ENCODE measurements at regions not wholly inside any gene's neighbourhood (a gene's known extent, or its start where the extent isn't known, plus 50 kb on each side); places are given as distances from the start of the nearest gene placed in this dataset.

DNA sequence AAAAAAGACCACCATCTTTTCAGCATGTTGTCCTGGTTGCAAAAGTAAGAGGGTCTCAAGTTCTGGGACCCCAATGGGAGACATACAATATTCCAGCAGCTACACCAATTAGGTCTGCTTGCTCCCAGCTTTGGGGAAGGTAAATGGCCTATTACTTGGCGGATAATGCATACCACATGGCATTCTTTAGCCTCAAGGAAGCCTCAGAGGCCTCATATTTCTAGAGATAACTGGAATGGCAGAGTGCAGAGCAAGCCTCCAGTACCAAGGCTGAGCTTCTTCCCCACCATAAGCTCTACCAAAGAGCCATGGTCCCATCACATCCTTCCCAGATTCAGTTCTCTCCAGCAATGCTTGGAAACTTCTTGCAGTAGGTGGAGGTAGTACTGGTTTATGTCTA, 493.8 kb downstream of the SHQ1 start:
- Histone ChIP-seq H3K4me3 (no peak overlapping the region), H3K9me3 (no peaks in the 10 kb centered on the region), H3K36me3 (ENCODE audit: low read depth, missing control alignments) (no peaks in the 10 kb centered on the region), H3K4me1 (no peaks in the 10 kb centered on the region), H3K27me3 (no peaks in the 10 kb centered on the region), H3K27ac (no peak overlapping the region)
- WGBS, 2 donors: 92 to 94% methylated on average over 1 of the region's 1 CpG
- intact Hi-C loops (cut with DNase I; ENCODE audit: low total_unique reads): no loop called here
- no peak for DNase-seq
- TF ChIP-seq POLR2A (IDR thresholded peaks at IDR 0.05): no peak
- TF ChIP-seq, protein P1, sequence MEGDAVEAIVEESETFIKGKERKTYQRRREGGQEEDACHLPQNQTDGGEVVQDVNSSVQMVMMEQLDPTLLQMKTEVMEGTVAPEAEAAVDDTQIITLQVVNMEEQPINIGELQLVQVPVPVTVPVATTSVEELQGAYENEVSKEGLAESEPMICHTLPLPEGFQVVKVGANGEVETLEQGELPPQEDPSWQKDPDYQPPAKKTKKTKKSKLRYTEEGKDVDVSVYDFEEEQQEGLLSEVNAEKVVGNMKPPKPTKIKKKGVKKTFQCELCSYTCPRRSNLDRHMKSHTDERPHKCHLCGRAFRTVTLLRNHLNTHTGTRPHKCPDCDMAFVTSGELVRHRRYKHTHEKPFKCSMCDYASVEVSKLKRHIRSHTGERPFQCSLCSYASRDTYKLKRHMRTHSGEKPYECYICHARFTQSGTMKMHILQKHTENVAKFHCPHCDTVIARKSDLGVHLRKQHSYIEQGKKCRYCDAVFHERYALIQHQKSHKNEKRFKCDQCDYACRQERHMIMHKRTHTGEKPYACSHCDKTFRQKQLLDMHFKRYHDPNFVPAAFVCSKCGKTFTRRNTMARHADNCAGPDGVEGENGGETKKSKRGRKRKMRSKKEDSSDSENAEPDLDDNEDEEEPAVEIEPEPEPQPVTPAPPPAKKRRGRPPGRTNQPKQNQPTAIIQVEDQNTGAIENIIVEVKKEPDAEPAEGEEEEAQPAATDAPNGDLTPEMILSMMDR (IDR thresholded peaks at IDR 0.05): no peak

DNA sequence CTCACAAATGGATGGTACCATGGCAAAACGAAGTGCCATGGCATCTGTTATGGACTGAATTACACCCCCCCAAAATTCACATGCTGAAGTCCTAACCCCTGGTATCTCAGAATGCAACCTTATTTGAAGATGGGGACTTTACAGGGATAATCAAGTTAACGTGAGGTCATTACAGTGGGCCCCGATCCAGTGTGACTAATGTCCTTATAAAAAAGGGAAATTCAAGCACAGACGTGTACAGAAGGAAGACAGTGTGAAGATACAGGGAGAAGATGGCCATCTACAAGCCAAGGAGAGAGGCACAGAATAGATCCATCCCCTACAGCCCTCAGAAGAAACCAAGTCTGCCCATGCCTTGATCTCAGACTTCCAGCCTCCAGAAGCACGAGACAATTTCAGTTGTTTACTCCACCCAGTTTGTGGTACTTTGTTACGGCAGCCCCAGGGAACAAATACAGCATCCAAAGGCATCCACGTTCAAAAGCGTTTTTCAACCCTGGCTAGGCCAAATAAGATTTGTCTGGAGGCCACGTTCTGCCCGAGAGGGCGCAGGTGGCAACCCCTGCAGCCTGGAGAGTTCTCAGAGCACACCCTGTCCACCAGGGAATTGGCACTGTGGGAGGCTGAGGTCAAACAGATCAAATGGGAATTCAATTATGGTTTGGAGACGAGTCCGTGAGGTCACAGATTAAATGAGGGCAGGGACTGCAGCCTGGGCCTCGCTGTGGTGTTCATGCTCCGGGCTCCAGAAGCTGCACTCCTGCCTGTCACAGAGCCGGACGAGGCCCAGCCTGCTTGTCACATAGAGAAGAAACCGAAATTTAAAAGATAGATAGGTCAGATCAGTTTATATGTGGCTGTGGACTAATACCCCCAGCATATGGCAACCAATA, 494.8 kb downstream of the SHQ1 start:
- no peak for DNase-seq
- Histone ChIP-seq H3K4me3 (no peak overlapping the region), H3K9me3 (no peaks in the 10 kb centered on the region), H3K27me3 (no peaks in the 10 kb centered on the region), H3K4me1 (no peaks in the 10 kb centered on the region), H3K27ac (no peak overlapping the region), H3K36me3 (ENCODE audit: low read depth, missing control alignments) (no peaks in the 10 kb centered on the region)
- intact Hi-C loops (cut with DNase I; ENCODE audit: low total_unique reads): no loop called here
- no peak for TF ChIP-seq POLR2A (IDR thresholded peaks at IDR 0.05)
- TF ChIP-seq, protein P1 (IDR thresholded peaks at IDR 0.05): no peak
- WGBS, 2 donors: 78% methylated on average over 18 of the region's 18 CpGs

DNA sequence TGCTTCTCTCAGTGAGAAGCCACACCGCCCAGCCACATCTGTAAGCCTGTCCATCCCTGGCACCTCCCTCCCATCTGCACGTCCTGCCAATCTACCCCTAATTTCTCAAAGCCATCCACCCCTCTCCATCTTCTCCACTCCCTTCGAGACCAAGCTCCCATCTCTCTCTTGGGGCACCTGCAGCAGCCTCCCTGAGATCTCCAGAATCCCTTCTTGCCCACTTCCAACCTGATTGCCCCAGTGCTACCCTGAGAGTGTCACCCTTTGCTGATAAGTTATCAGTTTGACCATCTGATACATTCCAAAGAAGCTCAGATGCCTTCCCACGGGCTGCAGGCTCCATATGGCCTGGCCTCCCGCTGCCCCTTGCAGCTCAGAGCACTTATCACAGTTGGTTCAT, 496.1 kb downstream of the SHQ1 start:
- no peak overlapping the region for H3K4me3 ChIP-seq
- no peaks in the 10 kb centered on the region for H3K4me1 ChIP-seq
- intact Hi-C loops (cut with DNase I; ENCODE audit: low total_unique reads): no loop called here
- no peaks in the 10 kb centered on the region for H3K36me3 ChIP-seq (ENCODE audit: low read depth, missing control alignments)
- H3K27me3 ChIP-seq: no peaks in the 10 kb centered on the region
- H3K27ac ChIP-seq: no peak overlapping the region
- no peaks in the 10 kb centered on the region for H3K9me3 ChIP-seq
- DNase-seq: no peak
- TF ChIP-seq, protein P1 (IDR thresholded peaks at IDR 0.05): no peak
- no peak for TF ChIP-seq POLR2A (IDR thresholded peaks at IDR 0.05)
- WGBS, 2 donors: 86 to 94% methylated on average over 5 of the region's 5 CpGs

DNA sequence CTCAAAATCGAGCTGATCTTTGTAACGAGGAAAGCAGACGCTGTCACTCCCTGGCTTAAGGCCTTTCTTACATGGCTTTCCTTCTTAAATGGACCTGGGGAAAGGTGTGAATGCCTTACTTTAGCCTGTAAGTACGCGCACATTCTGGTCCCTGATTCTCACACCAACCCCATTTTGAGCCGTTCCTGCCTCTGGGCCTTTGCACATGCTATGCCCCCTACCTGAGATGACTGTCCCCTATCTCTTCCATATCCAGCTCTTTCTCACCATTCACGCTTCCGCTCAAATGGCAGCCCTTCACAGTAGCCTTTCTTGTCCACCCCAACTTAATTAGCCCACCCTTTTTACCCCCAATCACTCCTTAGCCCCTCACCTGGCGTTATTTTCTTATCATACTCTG, 496.7 kb downstream of the SHQ1 start:
- Histone ChIP-seq H3K27ac (no peak overlapping the region), H3K4me1 (no peaks in the 10 kb centered on the region), H3K4me3 (no peak overlapping the region), H3K36me3 (ENCODE audit: low read depth, missing control alignments) (no peaks in the 10 kb centered on the region), H3K9me3 (no peaks in the 10 kb centered on the region), H3K27me3 (no peaks in the 10 kb centered on the region)
- TF ChIP-seq, protein P1 (IDR thresholded peaks at IDR 0.05): no peak
- no peak for TF ChIP-seq POLR2A (IDR thresholded peaks at IDR 0.05)
- intact Hi-C loops (cut with DNase I; ENCODE audit: low total_unique reads): no loop called here
- WGBS, 2 donors: 93 to 98% methylated on average over 9 of the region's 9 CpGs
- no peak for DNase-seq

Data from testis (tissue), 2 donors.